GM18867 (cell line): ENCODE measurements at regions not wholly inside any gene's neighbourhood (a gene's known extent, or its start where the extent isn't known, plus 50 kb on each side); places are given as distances from the start of the nearest gene placed in this dataset.
"Not testable (repeated sequence)": the region's sequence is repeated elsewhere in the genome, so short reads cannot be mapped to it uniquely, and the experiment has no call there.

Source experiments
- ATAC-seq: cut with Tn5 transposase; IDR thresholded peaks from one replicate; pipeline ENCODE4 v1.9.1; 2021; ENCODE audit warnings: mild to moderate bottlenecking, moderate library complexity; ENCODE audit not compliant: unreplicated experiment

DNA sequence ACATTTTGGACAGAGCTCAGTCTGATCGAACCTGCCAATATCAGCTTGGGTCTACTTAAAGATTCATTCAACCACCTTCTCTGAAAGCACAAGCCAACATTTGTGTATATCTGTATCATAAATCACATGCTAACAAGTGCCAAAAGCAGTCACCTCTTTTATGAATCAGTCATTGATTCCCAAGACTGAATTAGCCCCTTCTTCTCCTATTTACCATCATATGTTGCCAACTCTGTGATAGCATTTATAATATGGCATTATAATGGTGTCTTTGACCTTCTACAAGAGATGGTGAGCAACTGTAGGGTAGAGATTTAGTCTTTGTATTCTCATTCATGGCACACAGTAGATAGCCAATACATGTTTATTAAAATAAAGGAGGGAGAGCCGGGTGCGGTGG lies 61.4 kb downstream of the DDX53 start:
- no peak for ATAC-seq

GRCh38 chrX:23062359-23062758 lies 62.6 kb downstream of the DDX53 start:
- no peak for ATAC-seq

DNA sequence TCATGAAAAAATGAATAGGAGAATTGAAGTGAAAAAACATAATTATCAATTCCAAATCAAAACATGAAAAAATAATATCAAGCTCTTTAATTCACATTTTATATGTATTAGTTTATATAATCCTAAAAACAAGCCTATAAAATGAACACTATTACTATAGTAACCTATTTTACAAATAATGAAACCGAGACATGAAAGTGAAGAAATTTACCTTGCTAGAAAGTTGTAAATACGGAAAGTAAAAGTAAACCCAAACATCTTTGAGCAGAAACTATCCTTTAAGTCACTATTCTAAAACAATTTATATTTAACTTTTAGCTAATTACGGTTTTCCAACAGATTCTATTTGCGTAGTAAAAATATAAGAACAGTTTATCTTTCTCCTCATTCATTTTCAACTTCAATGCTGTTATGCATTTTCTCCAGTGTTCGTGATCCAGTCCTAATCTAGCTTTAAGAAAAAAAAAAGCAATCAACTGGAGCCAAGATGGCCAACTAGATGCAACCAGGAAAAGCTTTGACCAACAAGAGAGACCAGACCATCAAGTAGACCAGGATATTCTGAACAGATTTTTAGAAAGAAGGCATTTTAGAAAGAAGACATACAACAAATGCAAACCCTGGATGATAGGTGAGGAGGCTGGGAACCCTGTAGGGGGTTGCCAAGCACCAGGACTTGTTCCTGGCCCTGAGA lies 67.0 kb downstream of the DDX53 start:
- ATAC-seq = peak; percentile 82

GRCh38 chrX:23075461-23075860 lies 75.7 kb downstream of the DDX53 start:
- not testable (repeated sequence) for ATAC-seq

- no peak for ATAC-seq
These were observed 79.6 kb downstream of the DDX53 start for GRCh38 chrX:23079347-23079746.

- no peak for ATAC-seq
These were observed 101.1 kb downstream of the DDX53 start for GRCh38 chrX:23100826-23101225.

- no peak for ATAC-seq
These were observed 103.8 kb downstream of the DDX53 start for GRCh38 chrX:23103546-23103945.

- ATAC-seq = no peak
These were observed 114.5 kb downstream of the DDX53 start for GRCh38 chrX:23114241-23114640.

DNA sequence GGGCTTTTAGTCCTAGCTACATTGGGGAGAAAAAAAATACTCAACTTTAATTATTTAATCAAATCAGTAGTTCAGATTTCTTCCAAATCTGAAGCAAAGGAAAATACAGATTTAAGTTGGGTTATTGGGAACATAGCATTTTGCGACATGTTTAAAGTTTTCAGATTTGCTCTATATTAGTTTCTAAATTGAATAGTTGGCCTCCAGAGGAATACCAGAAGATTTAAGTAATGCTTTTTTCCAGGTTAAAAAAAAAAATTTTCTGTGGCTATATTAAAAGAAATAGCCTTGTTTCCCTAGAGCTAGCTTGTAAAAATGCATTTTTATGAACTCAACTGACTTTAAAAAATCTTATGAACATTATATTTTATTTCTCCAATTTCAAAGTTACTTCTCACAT lies 115.9 kb downstream of the DDX53 start:
- ATAC-seq = no peak

DNA sequence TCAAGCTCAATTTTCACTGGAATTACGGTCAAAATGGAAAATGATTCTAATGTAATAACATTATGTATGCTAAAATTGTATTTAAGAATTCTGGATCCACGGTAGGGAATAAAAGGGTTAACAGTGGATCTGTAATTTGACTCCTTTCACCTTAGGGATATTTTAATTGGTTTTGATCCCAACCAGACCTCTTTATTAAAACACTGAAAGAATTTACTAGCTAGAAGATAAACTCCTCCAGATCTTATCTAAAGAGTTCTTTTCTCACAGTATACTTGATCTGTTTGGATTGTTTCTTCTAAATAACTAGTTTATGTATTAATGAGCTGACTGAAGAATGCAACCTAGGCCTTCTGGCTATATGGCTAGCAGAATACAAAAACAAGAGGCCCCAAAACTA lies 118.4 kb downstream of the DDX53 start:
- no peak for ATAC-seq

DNA sequence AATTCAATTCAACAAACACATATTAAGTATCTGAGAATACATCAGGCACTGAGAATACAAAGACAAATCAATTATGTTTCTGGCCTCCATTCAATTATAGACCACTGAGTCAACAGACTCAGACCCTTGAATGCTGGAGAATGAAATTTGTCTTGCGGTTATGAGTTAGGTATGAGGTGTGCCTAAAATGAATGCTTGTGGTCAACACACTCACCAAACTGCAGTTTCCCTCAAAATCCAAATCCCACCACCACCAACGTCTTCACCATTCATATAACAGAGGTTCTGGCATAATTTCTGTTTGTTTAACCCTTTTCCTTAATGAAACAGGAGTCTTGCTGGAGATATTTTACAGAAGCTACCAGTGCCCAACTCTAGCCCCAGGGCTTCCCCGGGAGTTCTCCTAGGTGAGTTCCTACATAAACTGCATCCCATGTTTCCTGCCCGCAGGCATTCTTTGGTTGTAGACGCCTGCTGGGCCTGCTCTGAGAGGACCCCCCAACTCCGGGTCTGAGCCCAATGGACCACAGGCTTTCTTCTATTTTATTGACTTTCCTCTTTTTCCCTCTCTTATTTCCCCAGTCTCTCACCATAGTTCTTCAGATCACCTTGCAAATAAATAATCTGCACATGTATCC lies 119.2 kb downstream of the DDX53 start:
- ATAC-seq = no peak

- ATAC-seq = no peak
These were observed 127.8 kb downstream of the DDX53 start for GRCh38 chrX:23127586-23127985.

GRCh38 chrX:23133551-23133950 lies 133.8 kb downstream of the DDX53 start:
- no peak for ATAC-seq

GRCh38 chrX:23134136-23134535 lies 134.4 kb downstream of the DDX53 start:
- ATAC-seq = no peak

DNA sequence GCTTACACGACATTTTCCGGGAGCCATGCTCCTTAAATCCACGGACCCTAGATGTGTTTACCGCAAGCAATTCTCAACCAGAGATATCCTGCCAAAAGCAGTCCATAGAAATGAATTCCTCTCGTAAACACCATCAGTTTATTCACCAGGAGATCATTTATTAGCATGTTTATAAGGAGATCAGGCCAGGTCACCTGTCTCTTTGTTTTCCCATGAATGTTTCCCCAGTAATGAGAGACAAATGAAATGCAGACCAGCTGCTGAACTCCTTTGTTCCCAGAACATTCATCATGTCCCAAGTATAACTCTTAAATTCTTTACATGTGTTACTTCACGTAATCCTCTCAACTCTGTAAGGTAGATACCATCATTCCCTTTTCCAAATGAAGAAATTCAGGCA lies 137.1 kb downstream of the DDX53 start:
- ATAC-seq = no peak

GRCh38 chrX:23168291-23168690 lies 166.4 kb upstream of the PTCHD1 start:
- ATAC-seq = no peak

DNA sequence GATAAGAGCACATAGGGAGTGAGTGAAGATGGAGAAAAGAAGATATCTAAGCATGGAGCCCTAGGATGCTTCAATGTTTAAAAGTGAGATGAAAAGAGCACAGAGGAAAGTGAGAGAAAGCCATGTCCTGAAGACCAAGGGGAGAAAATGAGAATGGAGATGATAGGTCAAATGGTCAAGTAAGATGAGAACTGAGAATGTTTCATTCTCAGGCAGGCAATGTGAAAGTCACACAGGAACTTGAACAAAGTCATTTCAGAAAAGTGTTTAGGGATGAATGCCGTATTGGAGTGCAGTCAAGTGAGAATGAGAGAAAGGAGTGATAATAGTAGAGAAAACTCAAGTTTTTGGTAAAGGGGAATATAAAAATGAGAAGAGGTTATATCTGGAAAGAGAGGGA lies 148.7 kb upstream of the PTCHD1 start:
- peak; percentile 84 for ATAC-seq

GRCh38 chrX:23187819-23188218 lies 146.8 kb upstream of the PTCHD1 start:
- ATAC-seq = no peak

GRCh38 chrX:23194885-23195554 lies 139.6 kb upstream of the PTCHD1 start:
- no peak for ATAC-seq

- no peak for ATAC-seq
These were observed 138.9 kb upstream of the PTCHD1 start for GRCh38 chrX:23195761-23196160.

DNA sequence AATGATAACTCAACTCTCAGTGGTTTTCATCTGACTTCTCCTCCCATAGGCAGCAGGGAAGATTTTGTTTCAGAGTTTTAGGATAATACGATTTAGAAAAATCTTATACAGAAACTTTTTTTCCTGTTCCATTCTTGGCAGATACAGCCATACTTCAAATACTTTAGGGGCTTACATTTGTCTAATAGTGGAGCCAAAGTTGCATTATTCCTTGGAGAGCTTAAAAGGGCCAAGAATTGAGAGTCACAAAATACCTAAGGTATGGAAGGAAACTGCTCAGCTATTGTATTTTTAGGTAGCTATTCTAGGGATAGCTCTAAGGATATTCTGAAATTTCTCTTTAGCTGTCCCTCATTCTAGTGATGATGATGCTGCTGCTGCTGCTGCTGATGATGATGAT lies 132.9 kb upstream of the PTCHD1 start:
- ATAC-seq = no peak

DNA sequence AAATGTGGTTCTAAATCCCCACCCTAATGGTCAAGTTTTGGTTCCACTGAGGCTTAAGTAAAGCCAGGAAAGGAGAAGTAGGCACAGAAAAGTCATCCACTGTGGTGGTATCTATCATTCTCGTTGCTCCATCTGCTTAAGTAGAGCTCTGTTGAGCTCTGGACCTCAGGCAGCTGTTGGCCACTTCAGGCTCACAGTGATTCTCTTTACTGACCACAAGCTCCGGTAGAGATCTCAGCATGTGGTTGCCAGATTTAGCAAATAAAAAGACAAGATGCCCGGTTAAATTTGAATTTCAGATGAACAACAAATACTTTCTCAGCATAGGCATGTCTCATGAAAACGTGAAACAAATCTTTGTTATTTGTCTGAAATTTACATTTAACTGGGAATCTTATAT lies 132.3 kb upstream of the PTCHD1 start:
- ATAC-seq = no peak
